ENCODE measurements at regions not wholly inside any gene's neighbourhood (a gene's known extent, or its start where the extent isn't known, plus 50 kb on each side); places are given as distances from the start of the nearest gene placed in this dataset.

GRCh38 chr15:93948726-93949125 is 282.6 kb upstream of the MCTP2 start:
- ChIA-PET POLR2A (no interaction called here), CTCF (no interaction called here)
- H3K27me3 ChIP-seq (ENCODE audit: control insufficient read depth, insufficient read depth, low read length), result no peaks in the 10 kb centered on the region
- H3K36me3 ChIP-seq (ENCODE audit: control insufficient read depth, insufficient read depth, low read length), result no peaks in the 10 kb centered on the region
- DNase-seq (ENCODE audit: low read depth), result no peak
- no peak overlapping the region for H3K4me3 ChIP-seq (ENCODE audit: low read depth, low read length)
- no peak for TF ChIP-seq CTCF (IDR thresholded peaks at IDR 0.05; ENCODE audit: insufficient read depth, low read depth, low read length)

- ChIA-PET POLR2A (no interaction called here), CTCF (no interaction called here)
- Histone ChIP-seq H3K27me3 (ENCODE audit: control insufficient read depth, insufficient read depth, low read length) (no peaks in the 10 kb centered on the region), H3K36me3 (ENCODE audit: control insufficient read depth, insufficient read depth, low read length) (no peaks in the 10 kb centered on the region), H3K4me3 (ENCODE audit: low read depth, low read length) (no peak overlapping the region)
- TF ChIP-seq CTCF (IDR thresholded peaks at IDR 0.05; ENCODE audit: insufficient read depth, low read depth, low read length), result no peak
- DNase-seq (ENCODE audit: low read depth), result no peak
These were observed 287.8 kb upstream of the MCTP2 start for GRCh38 chr15:93943586-93943985.

- Histone ChIP-seq H3K27me3 (ENCODE audit: control insufficient read depth, insufficient read depth, low read length) (no peaks in the 10 kb centered on the region), H3K36me3 (ENCODE audit: control insufficient read depth, insufficient read depth, low read length) (no peaks in the 10 kb centered on the region), H3K4me3 (ENCODE audit: low read depth, low read length) (no peak overlapping the region)
- DNase-seq (ENCODE audit: low read depth), result no peak
- POLR2A ChIA-PET, result no interaction called here
- TF ChIP-seq CTCF (IDR thresholded peaks at IDR 0.05; ENCODE audit: insufficient read depth, low read depth, low read length), result no peak
- CTCF ChIA-PET, result no interaction called here
These were observed 289.1 kb upstream of the MCTP2 start for GRCh38 chr15:93942269-93942694.

GRCh38 chr15:93941697-93942096 is 289.7 kb upstream of the MCTP2 start:
- Histone ChIP-seq H3K36me3 (ENCODE audit: control insufficient read depth, insufficient read depth, low read length) (no peaks in the 10 kb centered on the region), H3K27me3 (ENCODE audit: control insufficient read depth, insufficient read depth, low read length) (no peaks in the 10 kb centered on the region), H3K4me3 (ENCODE audit: low read depth, low read length) (no peak overlapping the region)
- ChIA-PET CTCF (interaction anchor here (0.7 kb wide), 1 partner anchor 14 kb away, joined by 3 read pairs; no protein-coding TSS in a partner anchor), POLR2A (no interaction called here)
- no peak for DNase-seq (ENCODE audit: low read depth)
- TF ChIP-seq CTCF (IDR thresholded peaks at IDR 0.05; ENCODE audit: insufficient read depth, low read depth, low read length), result no peak

GRCh38 chr15:93940226-93940625 is 291.1 kb upstream of the MCTP2 start:
- no peaks in the 10 kb centered on the region for H3K36me3 ChIP-seq (ENCODE audit: control insufficient read depth, insufficient read depth, low read length)
- DNase-seq (ENCODE audit: low read depth), result no peak
- TF ChIP-seq CTCF (IDR thresholded peaks at IDR 0.05; ENCODE audit: insufficient read depth, low read depth, low read length), result no peak
- POLR2A ChIA-PET, result no interaction called here
- no peak overlapping the region for H3K4me3 ChIP-seq (ENCODE audit: low read depth, low read length)
- CTCF ChIA-PET, result no interaction called here
- no peaks in the 10 kb centered on the region for H3K27me3 ChIP-seq (ENCODE audit: control insufficient read depth, insufficient read depth, low read length)

Measured in BJ (cell line).